Left lung (tissue), 4 donors: ENCODE measurements at regions not wholly inside any gene's neighbourhood (a gene's known extent, or its start where the extent isn't known, plus 50 kb on each side); places are given as distances from the start of the nearest gene placed in this dataset.
"Not testable (repeated sequence)": the region's sequence is repeated elsewhere in the genome, so short reads cannot be mapped to it uniquely, and the experiment has no call there.

ENCODE experiments used
- ATAC-seq: fragments of 200-7000 bp; cut with Tn5 transposase; one replicate; pipeline ENCODE4 v1.9.1; 2020; ENCODE audit warnings: moderate library complexity
- DNase-seq, 4 donors: peaks; one replicate each; pipeline ENCODE4 v3.0.0-alpha.2; 2013 to 2020
- H3K27ac ChIP-seq, 2 donors: fragments of 200-600 bp; sonication (generic) in 1 of 2; one replicate each; pipeline versions ENCODE4 v1.5.0 to v1.8.0; 2020 to 2021
- H3K27me3 ChIP-seq, 2 donors: fragments of 200-600 bp; sonication (generic) in 1 of 2; one replicate each; pipeline versions ENCODE4 v1.5.0 to v1.8.0; 2020 to 2021
- H3K36me3 ChIP-seq, 2 donors: fragments of 200-600 bp; sonication (generic) in 1 of 2; one replicate each; pipeline versions ENCODE4 v1.5.0 to v1.8.0; 2020 to 2021
- H3K4me1 ChIP-seq, 2 donors: fragments of 200-600 bp; one replicate each; pipeline ENCODE4 v1.8.0; 2021
- H3K4me3 ChIP-seq, 2 donors: fragments of 200-600 bp; sonication (generic) in 1 of 2; one replicate each; pipeline versions ENCODE4 v1.5.0 to v1.8.0; 2020 to 2021; ENCODE audit warnings: mild to moderate bottlenecking in 1 of 2
- H3K9me3 ChIP-seq, 2 donors: fragments of 200-600 bp; sonication (generic) in 1 of 2; one replicate each; pipeline versions ENCODE4 v1.5.0 to v1.8.0; 2020 to 2021
- CTCF ChIP-seq, 2 donors: fragments of 200-600 bp; sonication (generic) in 1 of 2; IDR thresholded peaks; one replicate each; pipeline versions ENCODE4 v1.5.0 to v1.8.0; 2021; ENCODE audit warnings: antibody characterized with exemption in 2 of 2
- intact Hi-C, 2 donors: fragments of 100-400 bp; cut with DNase I; formaldehyde crosslinking; loops; one replicate each; pipeline versions ENCODE4 v1.11.2 to v1.14.2; 2022
- donor health status: DM: no; HTN: yes; CAD: no.
- donor health status: DM: no; HTN: no; CAD: no.

GRCh38 chr7:89687211-89687610 lies 467.1 kb upstream of the STEAP1 start:
- ATAC-seq (no peak), DNase-seq (peak in 1 of 4 donors; percentile 4)
- Histone ChIP-seq H3K9me3 (peaks cover 0 to under 1% of the 10 kb centered on the region in 2 donors), H3K4me1 (no peaks in the 10 kb centered on the region), H3K4me3 (no peak overlapping the region), H3K27me3 (no peaks in the 10 kb centered on the region), H3K27ac (no peak overlapping the region), H3K36me3 (no peaks in the 10 kb centered on the region)
- TF ChIP-seq CTCF (IDR thresholded peaks at IDR 0.05): no peak
- intact Hi-C loops: no loop called here

GRCh38 chr7:89695241-89695640 lies 459.0 kb upstream of the STEAP1 start:
- Histone ChIP-seq H3K4me1 (no peaks in the 10 kb centered on the region), H3K36me3 (no peaks in the 10 kb centered on the region), H3K9me3 (peaks cover 0 to 26% of the 10 kb centered on the region in 2 donors), H3K4me3 (no peak overlapping the region), H3K27ac (no peak overlapping the region), H3K27me3 (no peaks in the 10 kb centered on the region)
- intact Hi-C loops: no loop called here
- ATAC-seq: no peak
- TF ChIP-seq CTCF (IDR thresholded peaks at IDR 0.05): no peak
- DNase-seq: no peak

- TF ChIP-seq CTCF (IDR thresholded peaks at IDR 0.05): no peak
- H3K36me3 ChIP-seq: no peaks in the 10 kb centered on the region
- H3K9me3 ChIP-seq: peaks cover 0 to 5% of the 10 kb centered on the region in 2 donors
- DNase-seq (no peak), ATAC-seq (no peak)
- H3K27me3 ChIP-seq: no peaks in the 10 kb centered on the region
- intact Hi-C loops: no loop called here
- H3K4me3 ChIP-seq: no peak overlapping the region
- H3K27ac ChIP-seq: no peak overlapping the region
- no peaks in the 10 kb centered on the region for H3K4me1 ChIP-seq
Measured at GRCh38 chr7:89714131-89714530, 440.1 kb upstream of the STEAP1 start.

- H3K4me1 ChIP-seq, H3K27me3 ChIP-seq, ATAC-seq, intact Hi-C loops, H3K27ac ChIP-seq, H3K9me3 ChIP-seq, H3K4me3 ChIP-seq, DNase-seq, H3K36me3 ChIP-seq: not testable (repeated sequence)
Measured at GRCh38 chr7:89718941-89719340, 435.3 kb upstream of the STEAP1 start.

GRCh38 chr7:89728481-89728880 lies 425.8 kb upstream of the STEAP1 start:
- Histone ChIP-seq H3K27me3 (no peaks in the 10 kb centered on the region), H3K4me3 (no peak overlapping the region), H3K4me1 (no peaks in the 10 kb centered on the region), H3K36me3 (no peaks in the 10 kb centered on the region), H3K27ac (no peak overlapping the region), H3K9me3 (peaks cover 0 to 3% of the 10 kb centered on the region in 2 donors)
- intact Hi-C loops: no loop called here
- ATAC-seq (no peak), DNase-seq (no peak)
- no peak for TF ChIP-seq CTCF (IDR thresholded peaks at IDR 0.05)

- Histone ChIP-seq H3K4me3 (no peak overlapping the region), H3K36me3 (no peaks in the 10 kb centered on the region), H3K27ac (no peak overlapping the region), H3K4me1 (no peaks in the 10 kb centered on the region), H3K9me3 (peaks cover 0 to 5% of the 10 kb centered on the region in 2 donors), H3K27me3 (no peaks in the 10 kb centered on the region)
- TF ChIP-seq CTCF (IDR thresholded peaks at IDR 0.05): no peak
- intact Hi-C loops: no loop called here
- DNase-seq (no peak), ATAC-seq (no peak)
Measured at GRCh38 chr7:89731751-89732445, 422.4 kb upstream of the STEAP1 start.
